Heart left ventricle (tissue), 16 donors: ENCODE measurements at regions not wholly inside any gene's neighbourhood (a gene's known extent, or its start where the extent isn't known, plus 50 kb on each side); places are given as distances from the start of the nearest gene placed in this dataset.
"Not testable (repeated sequence)": the region's sequence is repeated elsewhere in the genome, so short reads cannot be mapped to it uniquely, and the experiment has no call there.

ENCODE experiments used
- ATAC-seq, 4 donors: fragments of 200-7000 bp; cut with Tn5 transposase; one replicate each; pipeline ENCODE4 v1.9.1; 2020 to 2022; ENCODE audit warnings: moderate library complexity in 4 of 4, mild to moderate bottlenecking in 3 of 4, moderate number of reproducible peaks in 1 of 4
- DNase-seq, 5 donors: peaks; one replicate each; pipeline ENCODE4 v3.0.0-alpha.2; 2020
- H3K27ac ChIP-seq, 12 donors: fragments of 200-600 bp; sonication (generic) in 4 of 12; one replicate each; pipeline versions ENCODE4 v1.5.0 to v1.8.0; 2016 to 2022; ENCODE audit warnings: mild to moderate bottlenecking in 2 of 12
- H3K27me3 ChIP-seq, 9 donors: fragments of 200-600 bp; sonication (generic) in 2 of 9; one replicate each; pipeline versions ENCODE4 v1.5.1 to v1.8.0; 2016 to 2022; ENCODE audit warnings: mild to moderate bottlenecking in 3 of 9
- H3K36me3 ChIP-seq, 9 donors: fragments of 200-600 bp; sonication (generic) in 2 of 9; one replicate each; pipeline versions ENCODE4 v1.5.0 to v1.8.0; 2018 to 2022; ENCODE audit warnings: mild to moderate bottlenecking in 2 of 9
- H3K4me1 ChIP-seq, 12 donors: fragments of 200-600 bp; sonication (generic) in 4 of 12; one replicate each; pipeline versions ENCODE4 v1.5.0 to v1.8.0; 2016 to 2022; ENCODE audit warnings: mild to moderate bottlenecking in 3 of 12
- H3K4me3 ChIP-seq, 12 donors: fragments of 200-600 bp; sonication (generic) in 4 of 12; one replicate each; pipeline versions ENCODE4 v1.5.0 to v1.8.0; 2017 to 2022; ENCODE audit warnings: mild to moderate bottlenecking in 9 of 12, moderate library complexity in 4 of 12
- H3K9me3 ChIP-seq, 12 donors: fragments of 200-600 bp; sonication (generic) in 4 of 12; one replicate each; pipeline versions ENCODE4 v1.5.0 to v1.8.0; 2016 to 2022; ENCODE audit warnings: mild to moderate bottlenecking in 1 of 12
- CTCF ChIP-seq, 12 donors: fragments of 200-600 bp; sonication (generic) in 4 of 12; IDR thresholded peaks; one replicate each; pipeline versions ENCODE4 v1.5.0 to v1.8.0; 2018 to 2022; ENCODE audit warnings: antibody characterized with exemption in 12 of 12, mild to moderate bottlenecking in 5 of 12
- POLR2A ChIP-seq, 2 donors: fragments of 450-650 bp; IDR thresholded peaks; one replicate each; pipeline ENCODE4 v1.6.1; 2017; ENCODE audit warnings: antibody characterized with exemption in 2 of 2, mild to moderate bottlenecking in 2 of 2, moderate library complexity in 2 of 2
- WGBS, 4 donors: extraction: QIAGEN DNeasy Blood & Tissue Kit in 2 of 4; methylation state at CpG; one replicate each; pipeline versions ENCODE4 v1.1.5 to v1.1.7; 2013 to 2018; 5-methylcytosine and 5-hydroxymethylcytosine counted together
- intact Hi-C, 10 donors: fragments of 100-400 bp; cut with DNase I; formaldehyde crosslinking; loops; one replicate each; pipeline versions ENCODE4 v1.11.1 to v1.14.2; 2022
- donor health status: ischemic (EF 13 %, LVEDD 7.1; RV severe dilation, severe dysfunction).
- donor health status: healthy with polysubstance abuse.
- donor health status: DM: no; HTN: yes; CAD: no.
- donor health status: DM: no; HTN: no; CAD: no.
- donor health status: ischemic (EF 25% LVEDD 6.9; RV normal size, moderate dysfunction).
- donor health status: ischemic (EF 25% LVEDD 5.7; RV mildly dilated, moderate dysfunction).
- donor health status: healthy.
- donor health status: DM: yes; HTN: yes; CAD: no.
- donor health status: ischemic (EF 35%, LVEDD 5.7; RV mildly dilated, moderate dysfunction).
- donor health status: nonischemic (EF 11% LVEDD 7.7; RV severe dilation, severe dysfunction).
- donor health status: DM: yes; HTN: yes; CAD: no.
- donor health status: PGD.
- donor health status: ischemic (EF 29% LVEDD 5.4; RV normal size, mild dysfunction).
- donor health status: nonischemic (EF 23%, LVEDD 6.1; RV moderate dilation, normal function).

- DNase-seq: no peak
- Histone ChIP-seq H3K27me3 (no peaks in the 10 kb centered on the region), H3K36me3 (no peaks in the 10 kb centered on the region), H3K27ac (no peak overlapping the region), H3K4me1 (no peaks in the 10 kb centered on the region), H3K4me3 (no peak overlapping the region), H3K9me3 (no peaks in the 10 kb centered on the region)
- WGBS, 4 donors: 48 to 63% (median 50%) methylated on average over 2 of the region's 2 CpGs
- intact Hi-C loops: no loop called here
- TF ChIP-seq POLR2A (IDR thresholded peaks at IDR 0.05) (no peak), CTCF (IDR thresholded peaks at IDR 0.05) (no peak)
- no peak for ATAC-seq
These were observed 166.2 kb downstream of the TRIM43 start for GRCh38 chr2:95757988-95758387.

- H3K27me3 ChIP-seq: no peaks in the 10 kb centered on the region
- no peak for TF ChIP-seq CTCF (IDR thresholded peaks at IDR 0.05)
- TF ChIP-seq POLR2A (IDR thresholded peaks at IDR 0.05): no peak
- H3K36me3 ChIP-seq: no peaks in the 10 kb centered on the region
- no peaks in the 10 kb centered on the region for H3K9me3 ChIP-seq
- H3K4me3 ChIP-seq: no peak overlapping the region
- intact Hi-C loops: no loop called here
- no peak for ATAC-seq
- no peak overlapping the region for H3K27ac ChIP-seq
- H3K4me1 ChIP-seq: no peaks in the 10 kb centered on the region
- WGBS, 4 donors: 84 to 89% (median 86%) methylated on average over 4 of the region's 4 CpGs
- DNase-seq: no peak
These were observed 167.9 kb downstream of the TRIM43 start for GRCh38 chr2:95759481-95760246.

- Histone ChIP-seq H3K9me3 (no peaks in the 10 kb centered on the region), H3K4me1 (no peaks in the 10 kb centered on the region), H3K27me3 (no peaks in the 10 kb centered on the region), H3K27ac (no peak overlapping the region), H3K4me3 (no peak overlapping the region), H3K36me3 (no peaks in the 10 kb centered on the region)
- intact Hi-C loops: no loop called here
- DNase-seq: no peak
- no peak for TF ChIP-seq CTCF (IDR thresholded peaks at IDR 0.05)
- TF ChIP-seq POLR2A (IDR thresholded peaks at IDR 0.05): no peak
- 56 to 72% (median 63%) methylated on average over 2 to 11 of the region's 11 CpGs for WGBS, 4 donors
- no peak for ATAC-seq
These were observed 169.2 kb downstream of the TRIM43 start for GRCh38 chr2:95760806-95761525.

GRCh38 chr2:95761556-95761955 lies 169.8 kb downstream of the TRIM43 start:
- no peaks in the 10 kb centered on the region for H3K9me3 ChIP-seq
- no peak for TF ChIP-seq CTCF (IDR thresholded peaks at IDR 0.05)
- no peak for TF ChIP-seq POLR2A (IDR thresholded peaks at IDR 0.05)
- ATAC-seq (no peak), DNase-seq (no peak)
- WGBS, 4 donors: 82 to 90% (median 88%) methylated on average over 3 of the region's 3 CpGs
- H3K36me3 ChIP-seq: no peaks in the 10 kb centered on the region
- no peaks in the 10 kb centered on the region for H3K27me3 ChIP-seq
- no peak overlapping the region for H3K27ac ChIP-seq
- H3K4me1 ChIP-seq: no peaks in the 10 kb centered on the region
- intact Hi-C loops: no loop called here
- no peak overlapping the region for H3K4me3 ChIP-seq

- intact Hi-C loops, DNase-seq: not testable (repeated sequence)
- whole genome bisulfite sequencing, 4 donors: 84 to 87% (median 85%) methylated on average over 14 to 21 of the region's 21 CpGs
These were observed 170.5 kb downstream of the TRIM43 start for GRCh38 chr2:95762023-95763021.

GRCh38 chr2:95763074-95763473 lies 171.3 kb downstream of the TRIM43 start:
- DNase-seq, intact Hi-C loops, H3K27ac ChIP-seq, H3K4me1 ChIP-seq, H3K4me3 ChIP-seq, ATAC-seq, H3K27me3 ChIP-seq, H3K36me3 ChIP-seq, H3K9me3 ChIP-seq: not testable (repeated sequence)
- 80 to 88% (median 87%) methylated on average over 6 of the region's 6 CpGs for WGBS, 4 donors

More at GRCh38 chr2:95762023-95763021, 170.5 kb downstream of the TRIM43 start:
- H3K9me3 ChIP-seq, H3K36me3 ChIP-seq, H3K4me3 ChIP-seq, H3K27ac ChIP-seq, ATAC-seq, H3K4me1 ChIP-seq, H3K27me3 ChIP-seq: not testable (repeated sequence)
